ENCODE measurements at regions not wholly inside any gene's neighbourhood (a gene's known extent, or its start where the extent isn't known, plus 50 kb on each side); places are given as distances from the start of the nearest gene placed in this dataset.

- H3K9me3 ChIP-seq (ENCODE audit: control insufficient read depth in 4 of 4, low read length in 3 of 4), result no peaks in the 10 kb centered on the region
- no peak overlapping the region for H3K4me3 ChIP-seq (ENCODE audit: low read depth in 1 of 3, low read length in 3 of 3)
- no peak overlapping the region for H3K9ac ChIP-seq (ENCODE audit: low read depth in 1 of 2, low read length in 2 of 2)
- no peak overlapping the region for H3K27ac ChIP-seq (ENCODE audit: low read depth in 1 of 2, low read length in 2 of 2)
- no peak for DNase-seq (ENCODE audit: low spot score)
- TF ChIP-seq, protein P1, sequence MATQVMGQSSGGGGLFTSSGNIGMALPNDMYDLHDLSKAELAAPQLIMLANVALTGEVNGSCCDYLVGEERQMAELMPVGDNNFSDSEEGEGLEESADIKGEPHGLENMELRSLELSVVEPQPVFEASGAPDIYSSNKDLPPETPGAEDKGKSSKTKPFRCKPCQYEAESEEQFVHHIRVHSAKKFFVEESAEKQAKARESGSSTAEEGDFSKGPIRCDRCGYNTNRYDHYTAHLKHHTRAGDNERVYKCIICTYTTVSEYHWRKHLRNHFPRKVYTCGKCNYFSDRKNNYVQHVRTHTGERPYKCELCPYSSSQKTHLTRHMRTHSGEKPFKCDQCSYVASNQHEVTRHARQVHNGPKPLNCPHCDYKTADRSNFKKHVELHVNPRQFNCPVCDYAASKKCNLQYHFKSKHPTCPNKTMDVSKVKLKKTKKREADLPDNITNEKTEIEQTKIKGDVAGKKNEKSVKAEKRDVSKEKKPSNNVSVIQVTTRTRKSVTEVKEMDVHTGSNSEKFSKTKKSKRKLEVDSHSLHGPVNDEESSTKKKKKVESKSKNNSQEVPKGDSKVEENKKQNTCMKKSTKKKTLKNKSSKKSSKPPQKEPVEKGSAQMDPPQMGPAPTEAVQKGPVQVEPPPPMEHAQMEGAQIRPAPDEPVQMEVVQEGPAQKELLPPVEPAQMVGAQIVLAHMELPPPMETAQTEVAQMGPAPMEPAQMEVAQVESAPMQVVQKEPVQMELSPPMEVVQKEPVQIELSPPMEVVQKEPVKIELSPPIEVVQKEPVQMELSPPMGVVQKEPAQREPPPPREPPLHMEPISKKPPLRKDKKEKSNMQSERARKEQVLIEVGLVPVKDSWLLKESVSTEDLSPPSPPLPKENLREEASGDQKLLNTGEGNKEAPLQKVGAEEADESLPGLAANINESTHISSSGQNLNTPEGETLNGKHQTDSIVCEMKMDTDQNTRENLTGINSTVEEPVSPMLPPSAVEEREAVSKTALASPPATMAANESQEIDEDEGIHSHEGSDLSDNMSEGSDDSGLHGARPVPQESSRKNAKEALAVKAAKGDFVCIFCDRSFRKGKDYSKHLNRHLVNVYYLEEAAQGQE (IDR thresholded peaks at IDR 0.05), result no peak
- H3K27me3 ChIP-seq (ENCODE audit: control insufficient read depth in 4 of 4, insufficient read depth in 4 of 4, low read length in 3 of 4), result no peaks in the 10 kb centered on the region
- 62% methylated on average over 7 of the region's 7 CpGs for WGBS
- H3K36me3 ChIP-seq (ENCODE audit: control insufficient read depth in 4 of 4, insufficient read depth in 3 of 4, low read depth in 1 of 4, low read length in 3 of 4), result no peaks in the 10 kb centered on the region
- no peaks in the 10 kb centered on the region for H3K4me1 ChIP-seq (ENCODE audit: control insufficient read depth in 4 of 4, insufficient read depth in 4 of 4, low read length in 3 of 4)
Observed at GRCh38 chr2:151182899-151183809, 78.5 kb downstream of the RBM43 start.

DNA sequence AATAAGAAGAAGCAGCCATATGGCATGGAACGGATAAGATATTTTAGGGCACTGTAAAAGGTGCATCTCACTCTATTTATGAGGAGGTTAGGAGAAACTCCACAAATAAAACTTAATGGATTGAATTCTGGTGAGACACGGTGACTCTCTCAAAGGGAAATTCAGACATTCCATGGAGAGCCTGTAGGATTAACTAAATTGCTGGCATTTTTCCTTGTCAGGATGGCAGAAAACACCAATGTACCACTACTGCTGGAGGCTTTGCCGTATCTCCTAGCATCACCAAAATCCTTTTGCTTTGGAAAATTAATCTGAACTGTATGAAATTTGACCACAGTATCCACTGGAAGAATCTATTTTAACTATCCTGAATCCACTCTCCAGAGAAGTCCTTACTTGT lies 79.3 kb downstream of the RBM43 start:
- Histone ChIP-seq H3K27ac (ENCODE audit: low read depth in 1 of 2, low read length in 2 of 2) (no peak overlapping the region), H3K36me3 (ENCODE audit: control insufficient read depth in 4 of 4, insufficient read depth in 3 of 4, low read depth in 1 of 4, low read length in 3 of 4) (no peaks in the 10 kb centered on the region), H3K9ac (ENCODE audit: low read depth in 1 of 2, low read length in 2 of 2) (no peak overlapping the region), H3K4me1 (ENCODE audit: control insufficient read depth in 4 of 4, insufficient read depth in 4 of 4, low read length in 3 of 4) (no peaks in the 10 kb centered on the region), H3K4me3 (ENCODE audit: low read depth in 1 of 3, low read length in 3 of 3) (no peak overlapping the region), H3K9me3 (ENCODE audit: control insufficient read depth in 4 of 4, low read length in 3 of 4) (no peaks in the 10 kb centered on the region), H3K27me3 (ENCODE audit: control insufficient read depth in 4 of 4, insufficient read depth in 4 of 4, low read length in 3 of 4) (peaks cover 0 to 3% (median 0%) of the 10 kb centered on the region in 4 donors)
- TF ChIP-seq TAF1 (conservative IDR thresholded peaks at IDR 0.05), result no peak
- TF ChIP-seq CTCF (IDR thresholded peaks at IDR 0.05; ENCODE audit: low read depth, low read length, missing input control), result no peak
- TF ChIP-seq GABPA (IDR thresholded peaks at IDR 0.05 in 1 of 2, conservative IDR thresholded peaks at IDR 0.05 in 1 of 2), result no peak
- TF ChIP-seq, protein P1 (IDR thresholded peaks at IDR 0.05), result no peak
- TF ChIP-seq ATF3 (IDR thresholded peaks at IDR 0.05), result no peak
- 81% methylated on average over 3 of the region's 3 CpGs for WGBS
- DNase-seq (ENCODE audit: low spot score), result no peak

Data from liver (tissue), 8 donors.